ENCODE measurements at regions not wholly inside any gene's neighbourhood (a gene's known extent, or its start where the extent isn't known, plus 50 kb on each side); places are given as distances from the start of the nearest gene placed in this dataset.

DNA sequence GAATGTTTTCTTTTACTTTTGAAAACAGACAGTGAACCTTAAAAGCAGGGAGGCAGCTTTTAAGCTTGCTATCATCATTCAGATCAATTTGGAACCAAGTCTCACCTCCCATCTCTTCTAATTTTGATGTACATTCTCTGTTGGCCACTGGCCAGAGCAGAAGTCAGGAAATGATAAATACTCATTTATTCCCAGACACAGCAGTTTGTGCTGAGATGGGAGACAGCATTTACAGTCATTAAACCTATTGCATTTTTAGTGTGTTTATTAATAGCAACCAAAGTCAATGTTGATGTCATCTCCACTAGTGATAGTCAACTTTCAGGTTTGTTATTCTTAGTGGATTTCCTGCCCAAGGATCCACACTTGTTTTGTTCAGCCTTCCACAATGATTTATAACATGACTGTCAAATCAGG, 320.0 kb upstream of the ATP2B1 start:
- peak; percentile 33 for DNase-seq (ENCODE audit: low spot score)

DNA sequence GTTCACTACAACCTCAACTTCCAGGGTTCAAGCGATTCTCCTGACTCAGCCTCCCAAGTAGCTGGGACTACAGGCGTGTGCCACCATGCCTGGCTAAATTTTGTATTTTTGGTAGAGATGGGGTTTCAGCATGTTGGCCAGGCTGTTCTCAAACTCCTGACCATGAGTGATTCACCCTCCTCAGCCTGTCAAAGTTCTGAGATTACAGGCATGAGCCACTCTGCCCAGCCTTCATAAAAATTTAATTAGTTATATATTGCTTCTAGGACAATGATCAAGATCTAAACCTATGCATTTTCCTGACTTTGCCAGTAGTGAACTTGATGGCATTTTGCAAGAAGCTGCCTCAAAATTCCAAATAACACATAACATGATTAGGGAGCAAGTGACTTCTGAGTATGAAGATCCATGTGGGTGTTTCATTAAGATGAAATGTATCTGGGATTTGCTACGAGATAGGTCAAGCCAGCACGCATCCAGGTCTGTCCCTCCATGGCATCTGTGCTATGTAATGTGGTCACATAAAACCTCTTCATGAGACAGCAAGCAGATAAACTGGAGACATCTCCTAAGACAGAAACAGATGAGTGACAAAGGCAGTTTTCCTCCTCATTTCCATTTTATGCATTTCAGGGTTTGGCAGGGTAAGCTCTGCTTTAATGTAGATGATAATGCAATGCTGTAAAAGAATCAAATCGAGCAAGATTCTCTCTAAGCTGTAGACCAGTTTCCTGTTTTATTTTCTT, 319.4 kb upstream of the ATP2B1 start:
- DNase-seq (ENCODE audit: low spot score), result no peak

DNA sequence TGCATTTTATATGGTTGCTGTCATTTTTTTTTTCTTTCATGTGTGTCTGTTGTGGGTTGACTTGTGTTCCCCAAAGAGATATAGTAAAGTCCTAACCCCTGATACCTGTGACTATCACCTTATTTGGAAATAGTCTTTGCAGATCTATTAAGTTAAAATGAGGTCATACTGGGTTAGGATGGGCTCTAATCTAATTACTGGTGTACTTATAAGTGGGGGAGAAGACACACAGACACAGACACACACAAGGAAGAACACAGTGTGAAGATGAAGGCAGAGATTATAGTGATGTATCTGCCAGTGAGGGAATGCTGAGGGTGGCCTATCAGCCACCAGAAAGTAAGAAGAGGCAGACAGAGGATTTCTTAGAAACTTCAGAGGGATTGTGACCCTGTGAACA, 318.4 kb upstream of the ATP2B1 start:
- DNase-seq (ENCODE audit: low spot score), result no peak

DNA sequence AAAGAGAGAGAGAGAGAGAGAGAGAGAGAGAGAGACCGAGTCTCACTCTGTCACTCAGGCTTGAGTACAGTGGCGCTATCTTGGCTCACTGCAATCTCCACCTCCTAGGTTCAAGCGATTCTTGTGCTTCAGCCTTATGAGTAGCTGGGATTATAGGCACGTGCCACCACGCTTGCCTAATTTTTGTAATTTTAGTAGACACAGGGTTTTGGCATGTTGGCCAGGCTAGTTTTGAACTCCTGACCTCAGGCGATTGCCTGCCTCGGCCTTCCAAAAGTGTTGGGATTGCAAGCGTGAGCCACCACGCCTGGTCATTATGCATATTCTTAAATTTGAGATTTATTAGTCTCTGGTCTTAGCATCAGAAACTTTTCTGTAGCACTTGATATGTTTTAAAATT, 317.9 kb upstream of the ATP2B1 start:
- no peak for DNase-seq (ENCODE audit: low spot score)

DNA sequence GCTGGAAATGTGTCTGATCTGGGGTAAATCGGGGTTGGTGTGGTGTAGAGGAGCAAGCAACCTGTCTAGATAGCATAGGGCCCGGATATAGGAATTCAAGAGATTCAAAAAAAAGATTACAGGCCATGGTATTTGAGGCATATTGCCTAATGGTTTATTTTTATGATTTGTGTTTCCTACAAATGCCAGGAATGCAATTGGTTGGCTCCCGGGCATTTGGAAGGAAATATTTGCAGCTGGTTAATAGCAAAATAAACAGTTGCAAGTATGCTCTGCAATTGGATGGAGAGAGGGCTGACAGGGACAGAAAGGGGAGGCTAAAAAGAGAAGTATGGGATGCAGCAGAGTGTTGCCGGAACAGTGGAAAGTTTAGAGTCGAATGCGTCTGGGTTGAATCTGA, 315.6 kb upstream of the ATP2B1 start:
- no peak for DNase-seq (ENCODE audit: low spot score)

DNA sequence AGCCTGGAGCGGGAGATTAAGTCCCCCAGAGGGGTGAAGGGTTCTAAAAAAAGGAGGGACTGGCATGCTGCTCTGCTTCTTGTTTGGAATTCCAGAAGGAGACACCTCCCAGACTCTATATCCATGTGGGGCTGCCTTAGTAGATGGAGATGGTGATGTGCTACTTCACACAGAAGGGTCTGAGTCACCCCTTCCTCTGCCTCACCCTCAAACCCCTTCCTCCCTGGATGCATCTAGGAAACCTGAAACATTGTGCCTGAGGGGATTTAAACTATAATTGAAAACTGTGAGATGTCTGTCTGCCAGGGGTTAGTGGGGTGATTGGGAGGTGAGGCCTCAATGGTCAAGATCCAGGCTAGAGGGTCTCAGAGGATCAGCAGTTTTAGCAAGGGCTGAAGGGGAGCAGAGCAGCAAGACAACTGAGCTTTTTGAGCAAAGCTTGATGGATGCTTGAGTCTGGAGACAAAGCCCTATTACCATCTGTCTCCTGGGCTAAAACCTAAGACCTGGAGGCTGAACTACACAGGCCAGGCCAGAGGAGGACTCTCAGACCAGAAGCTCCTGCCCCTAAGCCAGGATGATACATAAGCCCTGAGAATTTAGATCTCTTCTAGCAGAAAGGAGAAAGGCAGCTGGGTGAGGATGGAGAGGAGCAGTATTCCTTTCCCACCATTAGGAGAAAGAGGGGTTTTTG, 314.7 kb upstream of the ATP2B1 start:
- no peak for DNase-seq (ENCODE audit: low spot score)

DNA sequence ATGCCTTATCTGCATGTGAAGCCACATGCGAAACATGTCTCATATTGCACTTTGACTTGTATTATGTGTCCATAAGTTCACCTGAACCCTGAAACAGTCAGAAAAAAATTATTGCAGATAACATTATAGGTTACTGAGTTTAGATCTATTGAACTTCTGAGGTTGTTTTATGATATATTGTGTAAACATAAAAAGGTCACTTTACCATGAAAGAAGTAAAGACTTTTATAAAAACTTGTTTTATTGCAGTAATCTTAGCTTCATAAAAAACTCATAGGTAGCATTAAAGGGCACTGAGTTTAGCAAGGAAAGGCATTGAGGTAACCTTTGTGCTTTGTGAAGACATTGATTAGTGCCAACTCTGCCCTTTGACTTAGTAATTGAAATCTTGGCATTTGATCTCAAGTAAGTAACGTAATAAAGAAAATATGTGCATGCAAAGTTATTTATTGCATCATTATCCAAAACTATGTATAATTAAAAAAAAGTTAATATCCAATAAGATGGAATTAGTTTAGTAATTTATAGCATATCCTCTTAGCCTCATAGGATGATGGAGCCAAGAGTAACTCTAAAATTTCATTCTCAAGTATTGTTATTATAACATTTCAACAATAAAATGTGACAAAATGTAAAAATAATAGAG, 313.3 kb upstream of the ATP2B1 start:
- DNase-seq (ENCODE audit: low spot score), result no peak

DNA sequence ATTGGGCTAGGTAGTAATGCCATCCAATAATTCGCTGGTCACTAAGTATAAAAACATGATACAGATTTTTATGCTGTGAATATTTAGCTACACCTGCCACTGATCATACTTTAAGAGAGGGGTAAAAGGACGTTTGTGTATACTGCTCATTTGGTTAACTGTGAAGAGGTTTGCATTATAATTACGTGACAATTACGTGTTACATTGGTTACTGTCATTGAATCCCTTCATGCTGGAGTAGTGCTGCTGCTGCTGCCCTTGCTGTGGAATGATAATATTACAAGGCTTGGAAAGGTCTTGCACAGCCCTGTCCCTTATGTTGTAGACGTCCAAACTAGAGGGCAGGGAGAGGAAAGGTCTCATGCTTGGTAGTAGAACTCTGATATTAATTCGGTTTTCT, 312.2 kb upstream of the ATP2B1 start:
- DNase-seq (ENCODE audit: low spot score), result no peak

DNA sequence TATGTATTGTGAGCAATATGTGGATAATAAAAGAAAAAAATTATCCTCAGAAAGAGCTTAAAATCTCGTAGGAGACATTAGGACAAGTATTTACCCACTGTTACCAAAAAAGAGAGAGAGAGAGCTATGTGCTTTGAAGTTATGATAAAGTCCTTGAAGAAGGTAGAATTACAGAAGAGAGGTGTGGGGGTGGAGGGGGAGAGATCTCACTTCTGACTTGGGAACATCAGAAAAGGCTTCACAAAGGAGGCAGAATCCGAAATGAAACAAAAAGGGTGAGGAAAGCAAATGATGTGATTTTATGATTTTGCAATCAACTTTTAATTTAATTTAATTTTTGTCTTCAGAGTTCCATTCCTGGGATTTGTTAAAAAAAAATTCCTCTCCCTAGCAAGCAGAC, 311.8 kb upstream of the ATP2B1 start:
- DNase-seq (ENCODE audit: low spot score), result no peak

DNA sequence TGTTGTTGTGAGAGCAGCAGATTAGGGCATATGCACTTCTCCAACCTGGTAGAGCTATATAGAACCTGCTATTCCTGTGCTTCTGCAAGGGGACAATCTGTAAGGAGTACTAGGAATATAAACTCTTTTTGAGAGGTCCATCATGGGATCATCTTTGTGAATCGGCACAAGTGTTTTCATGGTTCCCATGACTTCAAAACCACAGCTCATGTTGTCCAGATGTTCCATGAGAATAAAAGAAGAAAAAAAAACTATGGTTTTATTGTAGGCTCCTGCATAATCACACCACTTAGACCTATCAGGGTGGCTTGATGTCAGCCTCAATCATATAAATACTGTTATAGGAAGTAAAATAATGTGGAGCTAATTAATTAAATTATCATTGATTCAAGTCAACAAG, 311.4 kb upstream of the ATP2B1 start:
- no peak for DNase-seq (ENCODE audit: low spot score)

DNA sequence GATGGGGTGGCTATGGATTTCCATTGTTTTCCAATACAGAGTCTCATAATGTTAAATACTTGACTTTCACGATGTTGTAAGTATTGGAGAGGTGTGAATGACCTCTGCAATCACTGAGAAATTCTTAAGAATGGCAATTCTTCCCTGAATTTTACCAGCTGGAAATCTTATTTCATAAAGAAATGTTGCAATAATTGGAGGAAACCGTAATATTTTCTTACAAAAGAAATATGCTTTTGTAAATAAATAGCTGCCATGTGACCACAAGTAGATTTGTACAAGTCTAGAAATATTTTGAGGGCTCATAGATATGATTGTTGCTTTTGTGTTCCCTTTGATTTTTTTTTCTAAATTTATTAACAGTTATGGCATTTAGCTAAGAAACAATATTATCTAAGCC, 308.7 kb upstream of the ATP2B1 start:
- DNase-seq (ENCODE audit: low spot score), result no peak

DNA sequence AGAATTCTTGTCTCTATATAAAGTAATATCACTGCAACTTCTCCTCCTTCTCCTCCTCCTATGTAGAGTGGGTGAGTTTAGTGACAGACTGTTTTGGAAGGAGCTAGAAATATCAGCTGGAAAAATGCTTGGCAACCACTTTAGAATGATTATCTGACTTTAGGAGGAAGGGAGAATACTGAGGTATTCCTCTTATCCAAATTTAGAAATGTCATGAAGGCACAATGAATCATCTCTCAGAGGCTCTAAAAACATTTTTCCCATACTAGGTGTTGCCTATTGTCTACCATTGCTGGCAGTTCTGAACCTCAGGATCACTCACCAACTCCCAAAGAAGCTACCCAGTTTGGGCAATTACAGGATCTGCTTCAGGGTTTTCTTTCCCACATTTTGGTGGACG, 306.6 kb upstream of the ATP2B1 start:
- no peak for DNase-seq (ENCODE audit: low spot score)

DNA sequence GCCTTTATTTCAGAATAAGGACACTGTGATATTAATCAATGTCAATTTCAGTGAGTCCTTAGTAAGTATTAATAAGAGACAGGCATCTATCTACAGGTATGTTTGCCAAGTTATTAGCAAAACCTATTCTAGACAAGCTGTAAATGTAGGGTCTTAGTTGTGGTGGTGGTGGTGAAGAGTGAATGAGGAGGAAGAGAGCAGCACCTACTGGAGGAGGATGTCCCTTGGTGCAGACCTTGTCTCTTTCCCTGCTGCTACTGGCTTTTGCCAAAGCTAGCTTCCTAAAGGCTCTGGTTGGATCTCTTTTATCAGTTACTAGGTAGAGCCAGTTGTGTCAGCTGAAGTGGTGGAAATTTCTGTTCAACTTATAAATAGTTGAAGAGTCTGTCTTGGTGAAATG, 304.8 kb upstream of the ATP2B1 start:
- DNase-seq (ENCODE audit: low spot score), result no peak

DNA sequence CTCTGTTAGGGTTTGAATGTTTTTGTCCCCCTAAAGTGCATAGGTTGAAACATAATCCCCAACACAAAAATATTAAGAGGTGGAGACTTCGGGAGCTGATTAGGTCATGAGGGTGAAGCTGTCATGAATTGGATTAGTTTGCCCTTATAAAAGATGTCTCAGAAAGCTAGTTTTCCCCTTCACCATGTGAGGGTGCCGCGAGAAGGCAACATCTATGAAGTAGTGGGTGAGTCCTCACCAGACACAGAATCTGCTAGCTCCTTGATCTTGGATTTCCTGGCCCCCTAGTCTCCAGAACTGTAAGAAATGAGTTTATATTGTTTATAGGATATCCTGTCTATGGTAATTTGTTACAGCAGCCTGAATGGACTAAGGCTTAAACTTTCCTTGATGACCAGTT, 301.5 kb upstream of the ATP2B1 start:
- DNase-seq (ENCODE audit: low spot score), result no peak

DNA sequence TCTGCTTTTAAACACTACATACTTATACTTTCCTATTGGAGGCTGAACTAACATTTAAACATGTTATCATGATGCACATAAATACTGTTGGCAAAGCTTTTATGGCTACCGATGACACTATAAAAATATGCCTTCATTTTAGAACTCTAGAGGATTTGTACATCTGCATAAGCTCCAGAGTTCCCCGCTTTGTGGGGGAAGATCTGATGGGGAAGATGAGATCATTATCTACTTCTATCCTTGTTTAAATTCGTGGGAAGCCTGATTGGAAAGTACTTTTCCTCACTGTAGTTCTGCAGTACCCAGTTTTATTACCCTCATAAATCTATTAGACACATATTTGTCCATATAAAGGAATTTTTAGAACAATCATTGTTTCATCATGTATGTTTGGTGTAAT, 299.6 kb upstream of the ATP2B1 start:
- DNase-seq (ENCODE audit: low spot score), result no peak

DNA sequence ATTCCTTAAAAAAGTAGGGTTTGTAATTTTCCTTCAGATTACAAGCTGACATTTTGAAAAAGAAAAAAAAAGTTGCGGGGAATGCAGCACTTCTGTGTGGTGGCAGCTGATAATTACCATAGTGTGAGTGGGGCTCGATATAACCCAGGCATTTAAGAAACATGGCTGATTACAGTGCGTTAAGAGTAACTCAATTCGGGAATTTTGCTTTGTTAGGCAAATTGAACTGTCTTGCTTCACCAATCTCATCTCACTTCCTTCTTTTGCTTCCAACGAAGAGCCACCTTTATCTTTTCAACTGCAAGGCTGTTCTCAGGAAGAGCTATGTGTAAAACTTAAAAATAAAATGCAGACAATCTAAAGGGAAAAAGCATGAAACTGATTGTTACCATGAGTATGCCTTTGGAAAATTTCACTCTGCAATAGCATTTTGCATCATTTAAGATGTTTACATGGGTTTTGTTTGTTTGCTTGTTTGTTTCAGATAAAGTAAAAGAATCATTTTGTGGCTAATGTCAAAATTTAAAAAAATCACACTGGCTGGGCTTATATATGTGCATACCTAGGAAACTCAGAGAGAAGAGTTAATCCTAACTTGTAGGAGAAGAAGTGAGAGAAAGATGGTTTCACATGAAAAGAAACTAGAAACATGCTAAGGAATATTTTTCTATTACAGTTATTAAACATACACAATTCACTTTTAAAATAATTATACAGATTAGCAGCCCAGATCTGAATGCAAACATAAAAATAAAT, 295.9 kb upstream of the ATP2B1 start:
- no peak for DNase-seq (ENCODE audit: low spot score)

DNA sequence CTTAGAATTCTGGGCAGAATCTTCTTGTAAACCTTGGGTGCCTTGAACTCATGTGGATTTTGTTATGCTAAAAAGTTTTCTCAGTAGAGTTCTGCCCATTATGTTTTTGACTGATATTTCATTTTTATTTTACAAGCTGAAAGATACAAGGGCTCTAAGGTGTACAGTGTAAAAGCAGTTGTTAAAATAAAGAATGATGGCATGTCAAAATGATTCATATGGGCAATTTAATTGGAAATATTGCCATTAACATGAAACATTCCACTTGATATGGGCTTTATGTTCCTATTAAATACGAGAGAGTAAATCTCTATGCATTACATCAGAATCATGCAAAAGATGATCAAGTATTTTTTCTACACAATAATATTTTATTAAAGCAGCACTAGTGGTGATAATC, 295.1 kb upstream of the ATP2B1 start:
- DNase-seq (ENCODE audit: low spot score), result no peak

DNA sequence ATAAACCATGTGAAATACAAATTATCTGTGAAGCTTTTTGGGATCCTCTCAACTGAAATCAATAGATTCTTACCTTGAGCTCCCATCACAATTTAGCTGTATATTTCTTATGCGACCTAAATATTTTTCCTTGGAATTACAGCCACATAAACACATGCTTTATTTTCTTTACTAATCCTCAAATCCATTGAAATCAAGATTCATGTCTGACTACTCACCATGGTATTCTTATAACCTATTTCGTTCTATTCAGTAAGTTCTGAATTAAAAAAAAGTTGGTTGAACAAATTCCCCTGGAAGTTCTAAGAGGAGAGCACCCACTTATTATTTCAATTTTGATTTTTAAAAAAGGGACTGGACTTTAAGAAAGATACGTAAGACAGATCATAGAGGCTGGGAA, 292.1 kb upstream of the ATP2B1 start:
- no peak for DNase-seq (ENCODE audit: low spot score)

DNA sequence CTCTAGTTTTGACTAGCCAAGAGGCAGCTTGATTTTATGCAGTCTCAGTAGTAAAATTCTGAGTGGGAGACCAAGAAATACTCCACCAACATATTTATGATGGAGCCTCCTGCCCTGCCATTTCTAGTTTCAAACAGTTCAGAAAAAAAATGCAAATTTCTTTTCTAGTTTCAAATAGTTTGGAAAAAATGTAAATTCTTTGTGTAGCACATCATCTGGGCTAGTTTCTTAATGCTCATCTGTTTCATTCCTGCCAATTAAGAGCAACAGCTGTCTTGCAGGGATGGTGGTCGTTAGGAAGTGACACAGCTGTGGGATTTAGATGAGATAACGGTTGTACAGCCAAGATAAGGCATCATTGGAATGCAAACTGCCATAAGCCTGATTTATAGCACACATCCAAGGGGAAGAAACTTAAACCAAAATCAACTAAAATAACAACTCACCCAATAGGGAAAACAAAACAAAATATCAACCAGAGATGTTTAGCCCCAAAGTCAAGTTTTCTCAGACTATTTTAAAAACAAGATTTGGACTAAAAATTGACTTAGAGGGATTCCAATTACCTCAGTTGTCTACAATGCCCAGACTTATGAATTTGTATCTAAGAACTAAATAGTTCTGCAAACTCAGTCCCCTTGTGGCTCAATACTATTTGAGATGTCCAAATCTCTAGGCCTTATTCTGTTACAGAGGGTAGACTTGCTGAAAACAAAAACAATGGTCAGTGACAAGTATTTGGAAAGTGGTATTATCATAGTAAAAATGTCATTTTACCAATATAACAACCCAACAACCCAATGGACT, 291.3 kb upstream of the ATP2B1 start:
- no peak for DNase-seq (ENCODE audit: low spot score)

DNA sequence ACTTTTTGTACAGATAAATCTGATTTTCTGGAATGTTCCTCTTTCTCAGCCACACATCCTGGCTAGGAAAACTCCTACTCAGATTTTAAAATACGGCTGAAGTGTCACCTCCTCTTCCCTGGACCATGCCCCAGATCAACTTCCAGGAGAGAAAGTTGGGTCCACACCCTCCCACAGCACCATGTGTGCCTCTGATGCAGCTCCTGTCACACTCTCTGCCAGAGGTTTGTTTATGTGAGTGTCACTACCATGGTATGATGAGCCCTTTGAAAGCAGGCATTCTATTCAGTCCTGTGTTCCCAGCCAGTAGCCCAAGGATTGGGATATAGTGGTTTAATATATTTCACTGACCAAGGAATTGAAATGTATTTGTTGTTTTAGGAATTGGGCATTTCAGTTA, 287.2 kb upstream of the ATP2B1 start:
- DNase-seq (ENCODE audit: low spot score), result no peak

DNA sequence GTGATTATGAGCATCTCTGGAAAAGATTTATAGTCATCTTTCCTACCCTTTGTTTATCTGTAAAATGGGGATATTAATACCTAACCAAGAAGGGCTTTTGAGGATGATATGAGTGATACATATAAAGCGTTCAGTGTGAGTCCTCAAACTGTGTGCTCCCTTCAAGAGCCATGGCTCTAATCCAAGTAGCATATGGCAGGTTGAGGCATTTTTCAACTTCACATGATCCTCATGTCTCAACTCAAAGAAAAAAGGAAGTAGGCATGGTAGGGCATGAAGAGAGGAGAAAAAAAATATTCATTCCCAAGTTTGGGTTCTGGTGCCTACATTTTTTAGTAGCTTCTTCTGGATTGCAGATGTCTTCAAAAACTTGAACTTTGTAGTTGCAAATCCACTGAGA, 286.3 kb upstream of the ATP2B1 start:
- no peak for DNase-seq (ENCODE audit: low spot score)

DNA sequence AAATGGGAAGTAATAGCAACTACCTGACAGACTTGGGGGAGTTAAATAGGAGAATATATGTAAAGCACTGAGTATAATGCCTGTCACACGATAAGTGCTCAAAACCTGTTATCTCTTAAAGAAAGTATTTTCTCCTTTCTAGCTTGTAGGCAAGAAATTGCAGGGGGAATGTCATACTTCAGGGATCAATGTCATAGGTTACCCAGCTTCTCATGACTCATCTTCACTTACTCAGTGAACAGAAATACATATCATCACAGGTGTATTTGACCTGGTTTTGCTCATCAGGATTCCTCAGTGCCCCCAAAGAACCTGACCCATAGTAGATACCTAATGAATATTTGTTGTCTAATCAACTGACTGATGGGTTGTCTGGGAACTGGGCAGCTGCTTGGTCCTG, 285.0 kb upstream of the ATP2B1 start:
- no peak for DNase-seq (ENCODE audit: low spot score)
